Smooth muscle cell (in vitro differentiated cells): ENCODE measurements at regions not wholly inside any gene's neighbourhood (a gene's known extent, or its start where the extent isn't known, plus 50 kb on each side); places are given as distances from the start of the nearest gene placed in this dataset.

Experiments
- DNase-seq: peaks from one replicate; lab custom pipeline; 2025; ENCODE audit not compliant: unreplicated experiment; lab: John Stamatoyannopoulos, UW
- H2AFZ ChIP-seq: fragments of 200-600 bp; sonication (generic); 2 replicates; pipeline ENCODE4 v1.6.0; 2016; ENCODE audit warnings: antibody characterized with exemption, low read depth, mild to moderate bottlenecking
- H3F3A ChIP-seq: fragments of 200-600 bp; sonication (generic); 2 replicates; pipeline ENCODE4 v1.6.0; 2017; ENCODE audit warnings: antibody characterized with exemption, low read depth
- H3K27ac ChIP-seq: fragments of 200-600 bp; sonication (generic); 2 replicates; pipeline ENCODE4 v1.5.1; 2016; ENCODE audit warnings: low read depth, mild to moderate bottlenecking
- H3K27me3 ChIP-seq: fragments of 200-600 bp; sonication (generic); 2 replicates; pipeline ENCODE4 v1.6.1; 2016; ENCODE audit warnings: low read depth, mild to moderate bottlenecking
- H3K36me3 ChIP-seq: fragments of 200-600 bp; sonication (generic); 2 replicates; pipeline ENCODE4 v1.5.1; 2016; ENCODE audit warnings: low read depth
- H3K4me1 ChIP-seq: fragments of 200-600 bp; sonication (generic); 2 replicates; pipeline ENCODE4 v1.5.1; 2016; ENCODE audit warnings: low read depth
- H3K4me2 ChIP-seq: fragments of 200-600 bp; sonication (generic); 2 replicates; pipeline ENCODE4 v1.6.0; 2016; ENCODE audit warnings: mild to moderate bottlenecking
- H3K4me3 ChIP-seq: fragments of 200-600 bp; sonication (generic); 2 replicates; pipeline ENCODE4 v1.5.1; 2016; ENCODE audit warnings: mild to moderate bottlenecking
- H3K79me2 ChIP-seq: fragments of 200-600 bp; sonication (generic); 2 replicates; pipeline ENCODE4 v1.6.0; 2016; ENCODE audit warnings: low read depth, mild to moderate bottlenecking
- H3K9ac ChIP-seq: fragments of 200-600 bp; sonication (generic); 2 replicates; pipeline ENCODE4 v1.6.0; 2016; ENCODE audit warnings: low read depth
- H3K9me3 ChIP-seq: fragments of 200-600 bp; sonication (generic); replicated peaks from 2 replicates; pipeline ENCODE4 v1.5.1; 2016; ENCODE audit warnings: low read depth
- H4K20me1 ChIP-seq: fragments of 200-600 bp; sonication (generic); 2 replicates; pipeline ENCODE4 v1.6.0; 2016; ENCODE audit warnings: low read depth
- CTCF ChIP-seq: fragments of 200-600 bp; sonication (generic); IDR thresholded peaks from 2 replicates; pipeline ENCODE4 v1.5.1; 2017; ENCODE audit warnings: borderline replicate concordance, mild to moderate bottlenecking, antibody characterized with exemption; ENCODE audit not compliant: insufficient read depth, poor library complexity, severe bottlenecking
- WGBS: methylation state at CpG from one replicate; pipeline ENCODE4 v1.1.7; 2016; ENCODE audit warnings: low lambda C conversion rate; 5-methylcytosine and 5-hydroxymethylcytosine counted together

GRCh38 chr12:131615326-131616042 lies 95.4 kb upstream of the SFSWAP start:
- TF ChIP-seq CTCF = no peak
- 76% methylated on average over 6 of the region's 6 CpGs for WGBS
- H3K4me1 ChIP-seq = no peaks in the 10 kb centered on the region
- H3K4me2 ChIP-seq = no peak overlapping the region
- no peak overlapping the region for H2AFZ ChIP-seq
- no peak overlapping the region for H3K27ac ChIP-seq
- no peaks in the 10 kb centered on the region for H3F3A ChIP-seq
- no peak overlapping the region for H3K4me3 ChIP-seq
- no peaks in the 10 kb centered on the region for H4K20me1 ChIP-seq
- H3K9ac ChIP-seq = no peak overlapping the region
- H3K36me3 ChIP-seq = no peaks in the 10 kb centered on the region
- DNase-seq = no peak
- H3K27me3 ChIP-seq = no peaks in the 10 kb centered on the region
- no peaks in the 10 kb centered on the region for H3K9me3 ChIP-seq
- H3K79me2 ChIP-seq = no peaks in the 10 kb centered on the region

GRCh38 chr12:131616043-131616700 lies 94.7 kb upstream of the SFSWAP start:
- no peaks in the 10 kb centered on the region for H3K27me3 ChIP-seq
- no peaks in the 10 kb centered on the region for H3F3A ChIP-seq
- no peaks in the 10 kb centered on the region for H3K4me1 ChIP-seq
- H3K79me2 ChIP-seq = no peaks in the 10 kb centered on the region
- no peak for TF ChIP-seq CTCF
- H2AFZ ChIP-seq = no peak overlapping the region
- H3K9ac ChIP-seq = no peak overlapping the region
- H3K36me3 ChIP-seq = no peaks in the 10 kb centered on the region
- DNase-seq = no peak
- WGBS = 89% methylated on average over 19 of the region's 19 CpGs
- no peak overlapping the region for H3K27ac ChIP-seq
- H3K4me2 ChIP-seq = no peak overlapping the region
- no peaks in the 10 kb centered on the region for H3K9me3 ChIP-seq
- H4K20me1 ChIP-seq = no peaks in the 10 kb centered on the region
- no peak overlapping the region for H3K4me3 ChIP-seq

GRCh38 chr12:131616738-131617137 lies 94.2 kb upstream of the SFSWAP start:
- no peaks in the 10 kb centered on the region for H3K9me3 ChIP-seq
- H3K4me3 ChIP-seq = no peak overlapping the region
- no peak overlapping the region for H3K27ac ChIP-seq
- no peak for DNase-seq
- H3K9ac ChIP-seq = no peak overlapping the region
- H3K27me3 ChIP-seq = no peaks in the 10 kb centered on the region
- H3K79me2 ChIP-seq = no peaks in the 10 kb centered on the region
- no peaks in the 10 kb centered on the region for H3K36me3 ChIP-seq
- H3F3A ChIP-seq = no peaks in the 10 kb centered on the region
- TF ChIP-seq CTCF = no peak
- H3K4me1 ChIP-seq = no peaks in the 10 kb centered on the region
- H3K4me2 ChIP-seq = no peak overlapping the region
- H2AFZ ChIP-seq = no peak overlapping the region
- H4K20me1 ChIP-seq = no peaks in the 10 kb centered on the region
- 80% methylated on average over 11 of the region's 11 CpGs for WGBS
